Tibial nerve (tissue), 4 donors: ENCODE measurements at regions not wholly inside any gene's neighbourhood (a gene's known extent, or its start where the extent isn't known, plus 50 kb on each side); places are given as distances from the start of the nearest gene placed in this dataset.

ENCODE experiments used
- DNase-seq, 2 donors: peaks; one replicate each; pipeline ENCODE4 v3.0.0-alpha.2; 2019; ENCODE audit warnings: low spot score in 2 of 2
- H3K27ac ChIP-seq, 4 donors: fragments of 200-600 bp; sonication (generic) in 3 of 4; one replicate each; pipeline ENCODE4 v1.5.1; 2017 to 2019; ENCODE audit warnings: mild to moderate bottlenecking in 1 of 4
- H3K27me3 ChIP-seq, 2 donors: fragments of 200-600 bp; sonication (generic) in 1 of 2; one replicate each; pipeline versions ENCODE4 v1.5.1 to v1.6.0; 2017 to 2019
- H3K36me3 ChIP-seq, 3 donors: fragments of 200-600 bp; sonication (generic); one replicate each; pipeline ENCODE4 v1.5.1; 2018 to 2019
- H3K4me1 ChIP-seq, 4 donors: fragments of 200-600 bp; sonication (generic) in 3 of 4; one replicate each; pipeline ENCODE4 v1.5.1; 2017 to 2019
- H3K4me3 ChIP-seq, 4 donors: fragments of 200-600 bp; sonication (generic) in 3 of 4; one replicate each; pipeline ENCODE4 v1.5.1; 2017 to 2019; ENCODE audit warnings: mild to moderate bottlenecking in 1 of 4, moderate library complexity in 1 of 4
- H3K9me3 ChIP-seq, 4 donors: fragments of 200-600 bp; sonication (generic) in 3 of 4; one replicate each; pipeline ENCODE4 v1.5.1; 2017 to 2019
- CTCF ChIP-seq, 5 experiments: fragments of 200-600 bp in 3 of 5; fragments of 450-650 bp in 2 of 5; sonication (generic) in 3 of 5; IDR thresholded peaks; one replicate each; pipeline ENCODE4 v1.5.1; 2016 to 2019; ENCODE audit warnings: antibody characterized with exemption in 5 of 5, mild to moderate bottlenecking in 3 of 5, moderate library complexity in 2 of 5
- EP300 ChIP-seq, 2 donors: sonication (generic); formaldehyde crosslinking; IDR thresholded peaks; one replicate each; pipeline ENCODE4 v1.6.1; 2017; ENCODE audit warnings: antibody characterized with exemption in 2 of 2, mild to moderate bottlenecking in 1 of 2
- POLR2A ChIP-seq, 2 donors: fragments of 450-650 bp; IDR thresholded peaks; one replicate each; pipeline ENCODE4 v1.6.1; 2017; ENCODE audit warnings: antibody characterized with exemption in 2 of 2, mild to moderate bottlenecking in 2 of 2, moderate library complexity in 2 of 2
- WGBS, 2 donors: methylation state at CpG; one replicate each; pipeline ENCODE4 v1.1.5; 2018; 5-methylcytosine and 5-hydroxymethylcytosine counted together

GRCh38 chr7:21020667-21021066 lies 234.0 kb upstream of the SP8 start:
- Histone ChIP-seq H3K4me3 (no peak overlapping the region), H3K27me3 (no peaks in the 10 kb centered on the region), H3K36me3 (no peaks in the 10 kb centered on the region), H3K27ac (no peak overlapping the region), H3K4me1 (no peaks in the 10 kb centered on the region), H3K9me3 (peaks cover 0 to 3% (median 0%) of the 10 kb centered on the region in 4 donors)
- no peak for DNase-seq
- 49 to 51% methylated on average over 2 of the region's 2 CpGs for WGBS, 2 donors
- no peak for TF ChIP-seq POLR2A (IDR thresholded peaks at IDR 0.05)
- no peak for TF ChIP-seq EP300 (IDR thresholded peaks at IDR 0.05)
- TF ChIP-seq CTCF (IDR thresholded peaks at IDR 0.05): no peak

- Histone ChIP-seq H3K9me3 (no peaks in the 10 kb centered on the region), H3K4me3 (no peak overlapping the region), H3K36me3 (no peaks in the 10 kb centered on the region), H3K27me3 (no peaks in the 10 kb centered on the region), H3K4me1 (peaks cover 0 to 12% (median 0%) of the 10 kb centered on the region in 4 donors), H3K27ac (no peak overlapping the region)
- DNase-seq: no peak
- WGBS, 2 donors: 48% methylated on average over 6 of the region's 6 CpGs
- TF ChIP-seq EP300 (IDR thresholded peaks at IDR 0.05) (no peak), POLR2A (IDR thresholded peaks at IDR 0.05) (no peak)
Observed at GRCh38 chr7:21023841-21024484, 237.3 kb upstream of the SP8 start.

- TF ChIP-seq EP300 (IDR thresholded peaks at IDR 0.05) (no peak), CTCF (IDR thresholded peaks at IDR 0.05) (no peak), POLR2A (IDR thresholded peaks at IDR 0.05) (no peak)
- Histone ChIP-seq H3K36me3 (no peaks in the 10 kb centered on the region), H3K9me3 (no peaks in the 10 kb centered on the region), H3K4me3 (no peak overlapping the region), H3K4me1 (peaks cover 0 to 15% (median 0%) of the 10 kb centered on the region in 4 donors), H3K27me3 (no peaks in the 10 kb centered on the region), H3K27ac (no peak overlapping the region)
- DNase-seq: no peak
- WGBS, 2 donors: 63 to 66% methylated on average over 5 of the region's 5 CpGs
Observed at GRCh38 chr7:21024485-21024867, 237.8 kb upstream of the SP8 start.

GRCh38 chr7:21028186-21028585 lies 241.5 kb upstream of the SP8 start:
- DNase-seq: peak in 1 of 2 donors; percentile 6
- 37 to 46% methylated on average over 13 of the region's 13 CpGs for WGBS, 2 donors
- no peak overlapping the region for H3K4me3 ChIP-seq
- H3K27ac ChIP-seq: no peak overlapping the region
- peaks cover 0 to 15% (median 0%) of the 10 kb centered on the region in 4 donors for H3K4me1 ChIP-seq
- TF ChIP-seq POLR2A (IDR thresholded peaks at IDR 0.05) (no peak), EP300 (IDR thresholded peaks at IDR 0.05) (no peak), CTCF (IDR thresholded peaks at IDR 0.05) (no peak)
- no peaks in the 10 kb centered on the region for H3K36me3 ChIP-seq
- H3K9me3 ChIP-seq: no peaks in the 10 kb centered on the region
- H3K27me3 ChIP-seq: no peaks in the 10 kb centered on the region

- no peak overlapping the region for H3K27ac ChIP-seq
- DNase-seq: no peak
- H3K4me1 ChIP-seq: peaks cover 0 to 15% (median 0%) of the 10 kb centered on the region in 4 donors
- no peak for TF ChIP-seq CTCF (IDR thresholded peaks at IDR 0.05)
- TF ChIP-seq POLR2A (IDR thresholded peaks at IDR 0.05): no peak
- no peak for TF ChIP-seq EP300 (IDR thresholded peaks at IDR 0.05)
- 58 to 67% methylated on average over 3 of the region's 3 CpGs for WGBS, 2 donors
- no peaks in the 10 kb centered on the region for H3K27me3 ChIP-seq
- no peaks in the 10 kb centered on the region for H3K9me3 ChIP-seq
- H3K36me3 ChIP-seq: no peaks in the 10 kb centered on the region
- no peak overlapping the region for H3K4me3 ChIP-seq
Observed at GRCh38 chr7:21028599-21028998, 241.9 kb upstream of the SP8 start.
